ENCODE measurements at regions not wholly inside any gene's neighbourhood (a gene's known extent, or its start where the extent isn't known, plus 50 kb on each side); places are given as distances from the start of the nearest gene placed in this dataset.

DNA sequence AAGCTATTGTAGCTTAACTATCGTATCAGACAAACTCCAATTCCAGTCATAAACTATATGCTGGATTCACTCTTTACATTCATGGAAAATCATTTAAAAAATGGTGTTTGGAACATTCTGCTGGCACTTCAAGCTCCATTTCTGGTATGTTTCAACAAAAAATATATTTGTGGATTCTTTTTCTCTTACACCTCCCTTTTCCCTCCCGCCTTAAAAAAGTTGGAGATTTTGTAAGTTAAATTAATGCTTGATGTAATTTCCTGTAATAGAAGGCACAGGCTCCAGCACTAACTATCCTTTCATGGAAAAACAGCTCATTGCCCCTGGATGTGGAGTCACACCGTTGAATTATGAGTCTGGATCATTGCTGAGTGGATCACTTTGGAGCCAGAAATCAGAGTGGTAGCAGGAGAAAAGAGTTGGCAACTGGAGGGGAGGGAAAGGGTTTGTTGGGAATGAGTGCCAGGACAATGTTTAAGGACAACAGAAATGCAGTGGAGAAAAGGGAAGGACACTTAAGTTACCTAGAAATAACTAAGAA, 102.8 kb downstream of the ICOS start:
- ChIA-PET POLR2A (no interaction called here), CTCF (interaction anchor here (1.6 to 2.7 kb wide), 2 partner anchors 13 to 16 kb away, joined by 6 to 10 read pairs; no protein-coding TSS in a partner anchor)
- TF ChIP-seq, protein P1, sequence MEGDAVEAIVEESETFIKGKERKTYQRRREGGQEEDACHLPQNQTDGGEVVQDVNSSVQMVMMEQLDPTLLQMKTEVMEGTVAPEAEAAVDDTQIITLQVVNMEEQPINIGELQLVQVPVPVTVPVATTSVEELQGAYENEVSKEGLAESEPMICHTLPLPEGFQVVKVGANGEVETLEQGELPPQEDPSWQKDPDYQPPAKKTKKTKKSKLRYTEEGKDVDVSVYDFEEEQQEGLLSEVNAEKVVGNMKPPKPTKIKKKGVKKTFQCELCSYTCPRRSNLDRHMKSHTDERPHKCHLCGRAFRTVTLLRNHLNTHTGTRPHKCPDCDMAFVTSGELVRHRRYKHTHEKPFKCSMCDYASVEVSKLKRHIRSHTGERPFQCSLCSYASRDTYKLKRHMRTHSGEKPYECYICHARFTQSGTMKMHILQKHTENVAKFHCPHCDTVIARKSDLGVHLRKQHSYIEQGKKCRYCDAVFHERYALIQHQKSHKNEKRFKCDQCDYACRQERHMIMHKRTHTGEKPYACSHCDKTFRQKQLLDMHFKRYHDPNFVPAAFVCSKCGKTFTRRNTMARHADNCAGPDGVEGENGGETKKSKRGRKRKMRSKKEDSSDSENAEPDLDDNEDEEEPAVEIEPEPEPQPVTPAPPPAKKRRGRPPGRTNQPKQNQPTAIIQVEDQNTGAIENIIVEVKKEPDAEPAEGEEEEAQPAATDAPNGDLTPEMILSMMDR (IDR thresholded peaks at IDR 0.05; ENCODE audit: control extremely low read depth, extremely low read depth, low read depth, missing control alignments), result no peak
- no peak for DNase-seq (ENCODE audit: extremely low spot score)

DNA sequence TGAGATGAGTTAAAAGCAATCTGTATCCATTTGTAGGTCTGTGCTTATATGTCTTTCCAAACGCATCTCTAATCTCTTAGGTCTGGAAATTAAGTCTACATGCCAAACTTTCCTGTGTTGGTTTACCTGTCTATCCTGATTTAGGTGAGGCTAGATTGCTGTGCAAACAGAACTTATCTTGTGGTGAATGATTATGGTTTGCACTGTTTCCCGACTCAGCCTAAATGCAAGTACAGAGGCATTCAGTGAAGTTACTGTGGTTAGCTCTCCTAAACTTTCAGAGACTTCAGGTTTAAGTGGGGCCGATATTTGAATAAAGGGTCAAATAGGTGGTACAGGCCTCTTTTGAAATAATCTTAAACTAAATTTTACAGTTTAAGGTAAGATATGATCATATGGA, 103.5 kb downstream of the ICOS start:
- ChIA-PET CTCF (interaction anchor here (1.6 kb wide), 1 partner anchor 13 kb away, joined by 6 read pairs; no protein-coding TSS in a partner anchor), POLR2A (no interaction called here)
- TF ChIP-seq, protein P1 (IDR thresholded peaks at IDR 0.05; ENCODE audit: control extremely low read depth, extremely low read depth, low read depth, missing control alignments), result no peak
- no peak for DNase-seq (ENCODE audit: extremely low spot score)

DNA sequence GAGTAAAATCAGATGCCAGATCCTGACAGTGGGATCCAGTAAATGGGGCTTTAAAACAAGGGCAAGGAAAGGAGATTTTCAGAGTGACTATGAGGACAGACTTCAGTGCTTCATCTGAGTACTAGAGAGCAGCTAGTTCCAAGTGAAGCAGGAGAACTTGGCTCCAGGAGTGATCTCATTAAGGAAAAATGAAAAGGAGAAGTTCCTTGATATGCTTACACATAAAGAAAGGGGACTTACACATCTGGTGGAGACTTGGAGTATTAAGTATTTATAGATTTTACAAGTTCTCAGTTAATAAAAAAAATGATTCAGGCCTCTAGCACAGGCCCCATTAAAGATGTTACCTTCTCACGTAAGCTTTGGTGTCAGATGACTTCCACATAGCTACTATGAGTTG, 105.8 kb downstream of the ICOS start:
- TF ChIP-seq, protein P1 (IDR thresholded peaks at IDR 0.05; ENCODE audit: control extremely low read depth, extremely low read depth, low read depth, missing control alignments), result no peak
- no peak for DNase-seq (ENCODE audit: extremely low spot score)
- CTCF ChIA-PET, result no interaction called here
- POLR2A ChIA-PET, result no interaction called here

DNA sequence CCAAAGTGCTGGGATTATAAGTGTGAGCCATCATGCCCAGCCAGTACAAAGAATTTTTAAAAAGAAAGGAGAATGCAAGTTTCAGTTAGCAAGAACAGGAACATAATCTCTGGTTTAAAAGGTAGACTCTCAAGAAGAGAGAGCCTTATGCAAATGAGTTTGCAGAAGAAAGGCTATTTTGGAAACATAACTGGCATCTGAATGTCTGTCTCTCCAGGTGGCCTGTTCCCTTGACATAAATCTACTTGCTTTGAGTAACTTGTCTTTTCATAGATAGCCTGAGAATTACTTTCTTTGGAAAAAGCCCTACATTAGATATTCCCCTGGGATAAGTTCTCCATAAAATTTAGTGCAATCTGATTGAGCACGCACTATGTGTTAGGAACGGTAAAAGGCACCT, 109.6 kb downstream of the ICOS start:
- CTCF ChIA-PET, result interaction anchor here (1.0 kb wide), 1 partner anchor 99 kb away, joined by 3 read pairs; no protein-coding TSS in a partner anchor

DNA sequence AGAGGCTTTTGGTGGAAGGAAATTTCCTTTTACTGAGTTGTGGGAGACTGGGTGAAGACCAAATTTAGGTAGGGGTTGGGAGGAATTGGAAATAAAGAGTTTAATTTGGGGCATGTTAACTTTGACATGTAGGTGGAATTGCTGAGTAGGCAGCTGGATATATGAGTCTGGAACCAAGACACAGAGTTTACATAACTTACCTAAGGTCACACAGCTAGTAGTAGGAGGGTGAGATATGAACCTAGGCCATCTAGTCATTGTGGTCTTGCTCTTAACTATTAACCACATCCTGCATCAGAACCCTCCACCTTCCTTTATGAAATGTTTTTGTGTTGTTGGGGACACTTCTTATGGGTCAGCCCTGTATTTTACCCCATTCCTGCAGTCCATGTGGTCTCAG, 113.1 kb downstream of the ICOS start:
- ChIA-PET POLR2A (no interaction called here), CTCF (interaction anchor here (2.0 kb wide), 1 partner anchor 19 kb away, joined by 6 read pairs; no protein-coding TSS in a partner anchor)
- DNase-seq (ENCODE audit: extremely low spot score), result peak; percentile 24
- TF ChIP-seq, protein P1 (IDR thresholded peaks at IDR 0.05; ENCODE audit: control extremely low read depth, extremely low read depth, low read depth, missing control alignments), result no peak

More for the DNA sequence above, 109.6 kb downstream of the ICOS start:
- TF ChIP-seq, protein P1 (IDR thresholded peaks at IDR 0.05; ENCODE audit: control extremely low read depth, extremely low read depth, low read depth, missing control alignments), result no peak
- POLR2A ChIA-PET, result no interaction called here
- peak; percentile 22 for DNase-seq (ENCODE audit: extremely low spot score)

DNA sequence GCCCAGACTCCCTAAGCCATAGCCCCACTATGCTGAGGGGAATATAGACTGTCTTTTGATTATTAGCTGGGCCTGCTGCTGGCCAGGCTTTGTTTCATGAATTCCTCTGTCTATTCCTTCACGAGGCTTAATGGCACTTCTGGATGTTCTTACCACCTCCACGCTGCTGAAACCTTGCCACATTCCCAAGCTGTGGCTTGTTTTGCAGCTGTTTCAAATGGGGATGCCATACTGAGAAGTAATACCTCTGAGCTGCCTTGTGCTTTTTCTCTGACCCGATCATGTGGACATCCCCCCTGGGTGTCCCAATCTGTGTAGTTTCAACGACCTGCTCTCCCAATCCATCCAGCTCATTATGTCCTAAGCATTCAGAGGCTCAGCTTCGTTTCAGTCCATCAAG, 114.1 kb downstream of the ICOS start:
- POLR2A ChIA-PET, result no interaction called here

More for the DNA sequence above, 114.1 kb downstream of the ICOS start:
- CTCF ChIA-PET, result interaction anchor here (0.9 to 2.0 kb wide), 8 partner anchors 20 to 127 kb away, joined by 3 to 6 read pairs (median 4); no protein-coding TSS in a partner anchor
- TF ChIP-seq, protein P1 (IDR thresholded peaks at IDR 0.05; ENCODE audit: control extremely low read depth, extremely low read depth, low read depth, missing control alignments), result no peak
- DNase-seq (ENCODE audit: extremely low spot score), result no peak

Data from GM10248 (cell line).